ENCODE measurements at regions not wholly inside any gene's neighbourhood (a gene's known extent, or its start where the extent isn't known, plus 50 kb on each side); places are given as distances from the start of the nearest gene placed in this dataset.
A peak's percentile ranks its signal among the peaks of the same experiment; 100 is the strongest.

DNA sequence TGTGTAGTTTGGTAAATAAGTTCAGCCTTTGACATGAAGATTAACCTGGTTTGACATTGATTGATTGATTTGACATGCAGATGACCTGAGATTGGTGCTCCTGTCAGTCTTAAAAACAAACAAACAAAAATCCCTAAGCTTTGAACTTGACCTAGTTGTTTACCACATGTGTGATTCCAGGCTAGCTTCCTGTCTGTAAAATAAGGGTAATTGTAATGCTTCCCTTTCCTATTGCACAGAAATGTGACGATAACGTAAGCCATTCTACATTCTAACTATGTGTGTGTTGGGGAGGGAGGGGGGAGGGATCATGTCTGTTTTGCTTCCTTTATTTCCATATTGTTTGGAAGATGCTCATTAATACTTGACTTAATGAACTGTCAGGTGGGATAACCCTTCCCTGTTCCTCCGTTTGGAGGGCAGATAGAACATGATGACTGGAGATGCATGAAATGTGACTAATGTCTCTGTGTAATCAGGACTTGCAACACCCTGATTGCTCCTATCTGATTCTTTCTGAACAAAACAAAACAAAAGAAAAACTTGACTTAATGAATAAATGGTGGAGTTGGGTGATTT lies 106.1 kb upstream of the CLMP start:
- Histone ChIP-seq H3K27ac (no peak overlapping the region), H3K36me3 (no peaks in the 10 kb centered on the region), H3K27me3 (peaks cover 0 to 69% (median 0%) of the 10 kb centered on the region in 4 donors), H3K9me3 (no peaks in the 10 kb centered on the region), H3K4me3 (peak overlapping the region in 1 of 4 donors; percentile 72), H3K4me1 (peaks cover 0 to 20% (median 6%) of the 10 kb centered on the region in 3 donors)
- 31 to 43% methylated on average over 3 of the region's 3 CpGs for WGBS, 2 donors
- TF ChIP-seq POLR2A (IDR thresholded peaks at IDR 0.05) = no peak
- TF ChIP-seq, protein P1, sequence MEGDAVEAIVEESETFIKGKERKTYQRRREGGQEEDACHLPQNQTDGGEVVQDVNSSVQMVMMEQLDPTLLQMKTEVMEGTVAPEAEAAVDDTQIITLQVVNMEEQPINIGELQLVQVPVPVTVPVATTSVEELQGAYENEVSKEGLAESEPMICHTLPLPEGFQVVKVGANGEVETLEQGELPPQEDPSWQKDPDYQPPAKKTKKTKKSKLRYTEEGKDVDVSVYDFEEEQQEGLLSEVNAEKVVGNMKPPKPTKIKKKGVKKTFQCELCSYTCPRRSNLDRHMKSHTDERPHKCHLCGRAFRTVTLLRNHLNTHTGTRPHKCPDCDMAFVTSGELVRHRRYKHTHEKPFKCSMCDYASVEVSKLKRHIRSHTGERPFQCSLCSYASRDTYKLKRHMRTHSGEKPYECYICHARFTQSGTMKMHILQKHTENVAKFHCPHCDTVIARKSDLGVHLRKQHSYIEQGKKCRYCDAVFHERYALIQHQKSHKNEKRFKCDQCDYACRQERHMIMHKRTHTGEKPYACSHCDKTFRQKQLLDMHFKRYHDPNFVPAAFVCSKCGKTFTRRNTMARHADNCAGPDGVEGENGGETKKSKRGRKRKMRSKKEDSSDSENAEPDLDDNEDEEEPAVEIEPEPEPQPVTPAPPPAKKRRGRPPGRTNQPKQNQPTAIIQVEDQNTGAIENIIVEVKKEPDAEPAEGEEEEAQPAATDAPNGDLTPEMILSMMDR (IDR thresholded peaks at IDR 0.05) = no peak
- DNase-seq = no peak
- intact Hi-C loops (cut with DNase I) = loop anchor here (2.0 to 10.0 kb wide), 2 partner anchors 104 to 180 kb away; no protein-coding TSS in a partner anchor

DNA sequence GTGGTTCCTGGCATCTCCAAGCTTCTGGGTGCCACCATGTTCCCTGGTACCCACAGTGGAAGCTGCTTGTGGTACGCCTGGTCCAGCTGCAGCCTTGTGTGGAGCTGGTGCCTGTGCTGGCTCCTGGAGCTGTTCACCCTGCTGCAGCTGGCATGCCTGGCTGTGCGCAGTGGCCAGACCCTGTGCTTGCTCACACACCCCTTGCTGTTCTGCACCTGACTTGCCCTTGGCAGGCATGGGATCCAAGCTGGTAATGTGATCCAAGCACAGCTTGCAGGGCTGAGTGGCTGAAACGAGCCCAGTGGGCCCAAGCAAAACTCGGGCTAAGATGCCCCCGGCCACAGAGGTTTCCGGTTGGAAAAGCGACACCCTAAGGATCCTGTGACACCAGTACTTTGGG lies 104.7 kb upstream of the CLMP start:
- 50 to 80% methylated on average over 2 to 3 of the region's 7 CpGs for WGBS, 2 donors
- intact Hi-C loops (cut with DNase I) = loop anchor here (2.0 to 10.0 kb wide), 2 partner anchors 105 to 181 kb away; no protein-coding TSS in a partner anchor

DNA sequence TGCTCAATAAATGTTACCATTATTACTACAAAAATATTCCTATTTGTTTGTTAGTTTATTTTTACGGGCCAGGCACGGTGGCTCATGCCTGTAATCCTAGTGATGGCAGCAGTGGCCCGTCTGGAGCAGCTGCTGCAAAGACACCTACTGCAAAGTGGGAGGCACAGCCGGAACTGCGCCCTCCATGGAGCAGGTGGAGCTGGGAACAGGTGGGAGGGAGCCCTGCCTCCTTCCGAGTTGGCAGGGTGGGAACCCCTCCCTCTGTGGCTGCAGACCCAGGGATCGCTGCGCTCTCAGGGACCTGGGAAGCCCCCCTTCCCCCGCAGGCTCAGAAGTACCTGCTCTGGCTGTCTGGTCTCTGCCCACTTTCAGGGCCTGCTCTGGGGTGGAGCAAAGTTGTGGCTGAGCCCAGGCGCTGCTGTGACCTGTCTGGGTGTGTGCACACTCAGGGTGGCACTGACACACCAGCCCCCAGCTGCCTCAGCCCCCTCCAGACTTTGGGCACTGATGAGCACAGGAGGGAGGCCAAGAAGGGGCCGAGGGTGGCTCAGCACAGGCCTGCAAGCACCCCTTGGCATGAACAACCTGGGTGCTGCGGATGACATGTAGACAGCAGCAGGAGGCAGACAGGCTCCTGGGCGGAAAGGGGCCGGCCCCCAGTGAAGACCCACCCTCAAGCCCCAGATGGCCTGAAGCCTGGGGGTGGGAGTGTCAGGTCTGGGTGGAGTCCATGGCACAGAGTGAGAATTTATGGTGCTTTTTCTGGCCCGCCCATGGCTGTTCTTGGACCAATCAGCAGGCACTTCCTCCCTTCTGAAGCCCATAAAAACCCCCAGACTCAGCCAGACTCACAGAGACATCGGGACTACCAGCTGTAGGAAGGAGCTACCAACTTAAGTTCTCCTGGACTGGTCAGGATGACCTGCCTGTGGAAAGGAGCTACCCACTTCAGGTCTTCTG lies 103.7 kb upstream of the CLMP start:
- Histone ChIP-seq H3K36me3 (no peaks in the 10 kb centered on the region), H3K4me3 (no peak overlapping the region), H3K4me1 (peaks cover 0 to 20% (median 6%) of the 10 kb centered on the region in 3 donors), H3K27ac (no peak overlapping the region), H3K9me3 (no peaks in the 10 kb centered on the region), H3K27me3 (peaks cover 0 to 63% (median 0%) of the 10 kb centered on the region in 4 donors)
- 72 to 81% methylated on average over 8 to 9 of the region's 16 CpGs for WGBS, 2 donors
- intact Hi-C loops (cut with DNase I) = no loop called here
- TF ChIP-seq POLR2A (IDR thresholded peaks at IDR 0.05) = no peak
- TF ChIP-seq, protein P1 (IDR thresholded peaks at IDR 0.05) = no peak
- DNase-seq = no peak

More for the DNA sequence above, 104.7 kb upstream of the CLMP start:
- Histone ChIP-seq H3K36me3 (no peaks in the 10 kb centered on the region), H3K27me3 (peaks cover 0 to 69% (median 0%) of the 10 kb centered on the region in 4 donors), H3K9me3 (no peaks in the 10 kb centered on the region), H3K4me3 (no peak overlapping the region), H3K27ac (no peak overlapping the region), H3K4me1 (peaks cover 0 to 20% (median 6%) of the 10 kb centered on the region in 3 donors)
- no peak for TF ChIP-seq POLR2A (IDR thresholded peaks at IDR 0.05)
- TF ChIP-seq, protein P1 (IDR thresholded peaks at IDR 0.05) = no peak
- no peak for DNase-seq

DNA sequence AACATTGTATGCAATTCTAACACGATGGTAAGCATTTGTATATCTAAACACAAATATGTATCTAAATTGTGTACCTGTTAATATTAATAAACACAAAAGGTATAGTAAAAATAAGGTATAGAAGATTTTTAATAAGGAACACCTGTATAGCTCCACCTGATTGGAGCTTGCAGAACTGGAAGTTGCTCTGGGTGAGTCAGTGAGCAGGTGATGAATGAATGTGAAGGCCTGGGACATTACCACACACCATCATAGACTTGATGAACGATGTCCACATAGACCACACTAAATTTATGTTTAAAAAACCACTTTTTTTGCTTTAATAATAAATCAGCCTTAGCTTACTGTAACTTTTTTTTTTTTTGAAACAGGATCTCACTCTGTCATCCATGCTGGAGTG lies 97.6 kb upstream of the CLMP start:
- Histone ChIP-seq H3K27me3 (peaks cover 0 to 19% (median 0%) of the 10 kb centered on the region in 4 donors), H3K4me1 (no peaks in the 10 kb centered on the region), H3K36me3 (no peaks in the 10 kb centered on the region), H3K4me3 (no peak overlapping the region), H3K9me3 (no peaks in the 10 kb centered on the region), H3K27ac (no peak overlapping the region)
- intact Hi-C loops (cut with DNase I) = no loop called here
- no peak for DNase-seq
- 63 to 69% methylated on average over 2 of the region's 2 CpGs for WGBS, 2 donors
- TF ChIP-seq, protein P1 (IDR thresholded peaks at IDR 0.05) = no peak
- no peak for TF ChIP-seq POLR2A (IDR thresholded peaks at IDR 0.05)

Measured in esophagus squamous epithelium (tissue), 5 donors.